HEK293T (cell line): ENCODE measurements at regions not wholly inside any gene's neighbourhood (a gene's known extent, or its start where the extent isn't known, plus 50 kb on each side); places are given as distances from the start of the nearest gene placed in this dataset.

Experiments
- BHLHE40 ChIP-seq: fragments of 450-650 bp; IDR thresholded peaks from 2 replicates; pipeline ENCODE4 v1.6.1; 2016; ENCODE audit warnings: mild to moderate bottlenecking, moderate library complexity, borderline replicate concordance
- ELF4 ChIP-seq: fragments of 450-650 bp; IDR thresholded peaks from 2 replicates; pipeline ENCODE4 v1.6.1; 2017; ENCODE audit warnings: antibody characterized with exemption
- FOXA1 ChIP-seq: fragments of 450-650 bp; IDR thresholded peaks from 2 replicates; pipeline ENCODE4 v1.6.1; 2016; ENCODE audit warnings: mild to moderate bottlenecking
- FOXK2 ChIP-seq: fragments of 450-650 bp; IDR thresholded peaks from 2 replicates; pipeline ENCODE4 v1.6.1; 2016; ENCODE audit warnings: mild to moderate bottlenecking
- FOXM1 ChIP-seq: fragments of 450-650 bp; IDR thresholded peaks from 2 replicates; pipeline ENCODE4 v1.6.1; 2017; ENCODE audit warnings: mild to moderate bottlenecking, borderline replicate concordance
- HDGF ChIP-seq: fragments of 450-650 bp; IDR thresholded peaks from 2 replicates; pipeline ENCODE4 v1.6.1; 2017; ENCODE audit warnings: antibody characterized with exemption, borderline replicate concordance
- L3MBTL2 ChIP-seq: fragments of 450-650 bp; conservative IDR thresholded peaks from 2 replicates; pipeline ENCODE4 v1.6.1; 2016; ENCODE audit warnings: mild to moderate bottlenecking
- SP1 ChIP-seq: fragments of 450-650 bp; IDR thresholded peaks from 2 replicates; pipeline ENCODE4 v1.6.1; 2017
- SUZ12 ChIP-seq: fragments of 450-650 bp; IDR thresholded peaks from 2 replicates; pipeline ENCODE4 v1.6.1; 2016; ENCODE audit warnings: mild to moderate bottlenecking
- TARDBP ChIP-seq: fragments of 450-650 bp; IDR thresholded peaks from 2 replicates; pipeline ENCODE4 v1.6.1; 2016
- ZNF384 ChIP-seq: fragments of 450-650 bp; IDR thresholded peaks from 2 replicates; pipeline ENCODE4 v1.6.1; 2016
- TF ChIP-seq, protein P1 (sequence below): fragments of 450-650 bp; IDR thresholded peaks from 2 replicates; pipeline ENCODE4 v1.6.1; 2016

DNA sequence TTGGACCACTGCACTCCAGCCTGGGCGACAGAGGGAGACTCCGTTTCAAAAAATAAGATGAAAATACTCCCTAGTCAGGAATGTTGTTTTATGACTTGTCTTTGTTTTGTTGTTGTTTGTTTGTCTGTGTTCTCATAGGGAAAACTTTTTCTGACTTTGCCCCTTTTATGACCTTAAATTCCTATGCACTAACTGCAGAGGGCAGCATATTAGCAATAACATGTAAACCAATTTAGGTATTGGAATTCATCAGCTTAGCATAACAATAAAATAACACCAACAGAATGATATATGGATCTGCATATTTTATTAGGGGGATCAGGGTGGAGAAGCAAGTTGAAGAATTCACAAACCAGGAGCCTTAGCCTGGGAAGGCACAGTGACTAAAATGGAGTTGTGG, 631.5 kb downstream of the SUCLG1 start:
- TF ChIP-seq FOXA1 (no peak), TARDBP (no peak), SUZ12 (no peak), HDGF (no peak), SP1 (no peak), ZNF384 (no peak), FOXK2 (no peak), BHLHE40 (no peak), FOXM1 (no peak), L3MBTL2 (no peak), ELF4 (no peak)
- TF ChIP-seq, protein P1, sequence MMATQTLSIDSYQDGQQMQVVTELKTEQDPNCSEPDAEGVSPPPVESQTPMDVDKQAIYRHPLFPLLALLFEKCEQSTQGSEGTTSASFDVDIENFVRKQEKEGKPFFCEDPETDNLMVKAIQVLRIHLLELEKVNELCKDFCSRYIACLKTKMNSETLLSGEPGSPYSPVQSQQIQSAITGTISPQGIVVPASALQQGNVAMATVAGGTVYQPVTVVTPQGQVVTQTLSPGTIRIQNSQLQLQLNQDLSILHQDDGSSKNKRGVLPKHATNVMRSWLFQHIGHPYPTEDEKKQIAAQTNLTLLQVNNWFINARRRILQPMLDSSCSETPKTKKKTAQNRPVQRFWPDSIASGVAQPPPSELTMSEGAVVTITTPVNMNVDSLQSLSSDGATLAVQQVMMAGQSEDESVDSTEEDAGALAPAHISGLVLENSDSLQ: no peak
